ENCODE measurements at regions not wholly inside any gene's neighbourhood (a gene's known extent, or its start where the extent isn't known, plus 50 kb on each side); places are given as distances from the start of the nearest gene placed in this dataset.
A peak's percentile ranks its signal among the peaks of the same experiment; 100 is the strongest.

GRCh38 chr15:94843060-94843459 is 611.7 kb downstream of the MCTP2 start:
- POLR2A ChIA-PET (ENCODE audit: partially characterized antibody): no interaction called here
- Mint-ChIP-seq H3K4me1 (no peaks in the 10 kb centered on the region), H3K27me3 (peaks cover 18 to 19% of the 10 kb centered on the region in 2 donors), H3K9me3 (peaks cover 0 to 14% (median 9%) of the 10 kb centered on the region in 8 donors), H3K27ac (no peak overlapping the region), H3K36me3 (no peaks in the 10 kb centered on the region), H3K4me3 (no peak overlapping the region)
- Histone ChIP-seq H3K36me3 (ENCODE audit: insufficient read depth, low read length) (no peaks in the 10 kb centered on the region), H3K4me1 (ENCODE audit: insufficient read depth, low read length) (no peaks in the 10 kb centered on the region), H3K9me3 (ENCODE audit: control insufficient read depth in 1 of 2, low read length in 2 of 2) (no peaks in the 10 kb centered on the region), H3K27ac (ENCODE audit: low read depth, low read length) (no peak overlapping the region), H3K27me3 (ENCODE audit: insufficient read depth, low read length) (no peaks in the 10 kb centered on the region), H3K4me3 (ENCODE audit: low read length in 2 of 2) (no peak overlapping the region)
- intact Hi-C loops (cut with micrococcal nuclease): no loop called here
- CTCF ChIA-PET (ENCODE audit: partially characterized antibody): no interaction called here
- DNase-seq: no peak

- H3K4me1 ChIP-seq (ENCODE audit: insufficient read depth, low read length): no peaks in the 10 kb centered on the region
- H3K27ac ChIP-seq (ENCODE audit: low read depth, low read length): no peak overlapping the region
- H3K27ac Mint-ChIP-seq: no peak overlapping the region
- no peak overlapping the region for H3K4me3 ChIP-seq (ENCODE audit: low read length in 2 of 2)
- CTCF ChIA-PET (ENCODE audit: partially characterized antibody): no interaction called here
- no peaks in the 10 kb centered on the region for H3K9me3 ChIP-seq (ENCODE audit: control insufficient read depth in 1 of 2, low read length in 2 of 2)
- H3K36me3 ChIP-seq (ENCODE audit: insufficient read depth, low read length): no peaks in the 10 kb centered on the region
- intact Hi-C loops (cut with micrococcal nuclease): no loop called here
- POLR2A ChIA-PET (ENCODE audit: partially characterized antibody): no interaction called here
- no peaks in the 10 kb centered on the region for H3K4me1 Mint-ChIP-seq
- peaks cover 19 to 20% of the 10 kb centered on the region in 2 donors for H3K27me3 Mint-ChIP-seq
- H3K27me3 ChIP-seq (ENCODE audit: insufficient read depth, low read length): no peaks in the 10 kb centered on the region
- peaks cover 0 to 16% (median 10%) of the 10 kb centered on the region in 8 donors for H3K9me3 Mint-ChIP-seq
- no peak overlapping the region for H3K4me3 Mint-ChIP-seq
- DNase-seq: no peak
- H3K36me3 Mint-ChIP-seq: no peaks in the 10 kb centered on the region
These were observed 612.8 kb downstream of the MCTP2 start for GRCh38 chr15:94844198-94844537.

- Histone ChIP-seq H3K27ac (ENCODE audit: low read depth, low read length) (no peak overlapping the region), H3K4me3 (ENCODE audit: low read length in 2 of 2) (no peak overlapping the region), H3K36me3 (ENCODE audit: insufficient read depth, low read length) (no peaks in the 10 kb centered on the region), H3K27me3 (ENCODE audit: insufficient read depth, low read length) (no peaks in the 10 kb centered on the region), H3K4me1 (ENCODE audit: insufficient read depth, low read length) (no peaks in the 10 kb centered on the region), H3K9me3 (ENCODE audit: control insufficient read depth in 1 of 2, low read length in 2 of 2) (no peaks in the 10 kb centered on the region)
- H3K4me3 Mint-ChIP-seq: peak overlapping the region in 1 of 8 donors; percentile 11
- no peak overlapping the region for H3K27ac Mint-ChIP-seq
- no peaks in the 10 kb centered on the region for H3K4me1 Mint-ChIP-seq
- peaks cover 19 to 20% of the 10 kb centered on the region in 2 donors for H3K27me3 Mint-ChIP-seq
- POLR2A ChIA-PET (ENCODE audit: partially characterized antibody): no interaction called here
- DNase-seq: no peak
- H3K36me3 Mint-ChIP-seq: no peaks in the 10 kb centered on the region
- CTCF ChIA-PET (ENCODE audit: partially characterized antibody): no interaction called here
- intact Hi-C loops (cut with micrococcal nuclease): no loop called here
- peaks cover 0 to 18% (median 10%) of the 10 kb centered on the region in 8 donors for H3K9me3 Mint-ChIP-seq
These were observed 613.4 kb downstream of the MCTP2 start for GRCh38 chr15:94844538-94845389.

- Mint-ChIP-seq H3K4me1 (no peaks in the 10 kb centered on the region), H3K36me3 (no peaks in the 10 kb centered on the region), H3K27ac (no peak overlapping the region), H3K9me3 (peaks cover 0 to 19% (median 10%) of the 10 kb centered on the region in 8 donors), H3K27me3 (peaks cover 20% of the 10 kb centered on the region in 2 donors), H3K4me3 (peak overlapping the region in 1 of 8 donors; percentile 11)
- no peaks in the 10 kb centered on the region for H3K9me3 ChIP-seq (ENCODE audit: control insufficient read depth in 1 of 2, low read length in 2 of 2)
- no peaks in the 10 kb centered on the region for H3K4me1 ChIP-seq (ENCODE audit: insufficient read depth, low read length)
- H3K36me3 ChIP-seq (ENCODE audit: insufficient read depth, low read length): no peaks in the 10 kb centered on the region
- no peak overlapping the region for H3K27ac ChIP-seq (ENCODE audit: low read depth, low read length)
- POLR2A ChIA-PET (ENCODE audit: partially characterized antibody): no interaction called here
- CTCF ChIA-PET (ENCODE audit: partially characterized antibody): no interaction called here
- no peak for DNase-seq
- H3K27me3 ChIP-seq (ENCODE audit: insufficient read depth, low read length): no peaks in the 10 kb centered on the region
- H3K4me3 ChIP-seq (ENCODE audit: low read length in 2 of 2): no peak overlapping the region
- intact Hi-C loops (cut with micrococcal nuclease): no loop called here
These were observed 614.0 kb downstream of the MCTP2 start for GRCh38 chr15:94845390-94845716.

GRCh38 chr15:94847325-94847724 is 616.0 kb downstream of the MCTP2 start:
- Mint-ChIP-seq H3K4me3 (no peak overlapping the region), H3K36me3 (no peaks in the 10 kb centered on the region), H3K9me3 (peaks cover 0 to 19% (median 8%) of the 10 kb centered on the region in 8 donors), H3K27ac (no peak overlapping the region), H3K4me1 (no peaks in the 10 kb centered on the region), H3K27me3 (peaks cover 20% of the 10 kb centered on the region in 2 donors)
- Histone ChIP-seq H3K27ac (ENCODE audit: low read depth, low read length) (no peak overlapping the region), H3K36me3 (ENCODE audit: insufficient read depth, low read length) (no peaks in the 10 kb centered on the region), H3K4me1 (ENCODE audit: insufficient read depth, low read length) (no peaks in the 10 kb centered on the region), H3K27me3 (ENCODE audit: insufficient read depth, low read length) (no peaks in the 10 kb centered on the region), H3K9me3 (ENCODE audit: control insufficient read depth in 1 of 2, low read length in 2 of 2) (no peaks in the 10 kb centered on the region), H3K4me3 (ENCODE audit: low read length in 2 of 2) (no peak overlapping the region)
- no peak for DNase-seq
- ChIA-PET CTCF (ENCODE audit: partially characterized antibody) (no interaction called here), POLR2A (ENCODE audit: partially characterized antibody) (no interaction called here)
- intact Hi-C loops (cut with micrococcal nuclease): no loop called here

- Mint-ChIP-seq H3K4me3 (no peak overlapping the region), H3K4me1 (no peaks in the 10 kb centered on the region), H3K27me3 (peaks cover 19 to 20% of the 10 kb centered on the region in 2 donors), H3K27ac (no peak overlapping the region), H3K9me3 (peaks cover 0 to 19% (median 9%) of the 10 kb centered on the region in 8 donors), H3K36me3 (no peaks in the 10 kb centered on the region)
- Histone ChIP-seq H3K4me3 (ENCODE audit: low read length in 2 of 2) (no peak overlapping the region), H3K4me1 (ENCODE audit: insufficient read depth, low read length) (no peaks in the 10 kb centered on the region), H3K27me3 (ENCODE audit: insufficient read depth, low read length) (no peaks in the 10 kb centered on the region), H3K27ac (ENCODE audit: low read depth, low read length) (no peak overlapping the region), H3K36me3 (ENCODE audit: insufficient read depth, low read length) (no peaks in the 10 kb centered on the region), H3K9me3 (ENCODE audit: control insufficient read depth in 1 of 2, low read length in 2 of 2) (no peaks in the 10 kb centered on the region)
- CTCF ChIA-PET (ENCODE audit: partially characterized antibody): no interaction called here
- DNase-seq: no peak
- POLR2A ChIA-PET (ENCODE audit: partially characterized antibody): interaction anchor here (0.6 kb wide), 1 partner anchor 11 kb away, joined by 3 read pairs; no protein-coding TSS in a partner anchor
- intact Hi-C loops (cut with micrococcal nuclease): no loop called here
These were observed 616.7 kb downstream of the MCTP2 start for GRCh38 chr15:94848054-94848453.

GRCh38 chr15:94855018-94855408 is 623.7 kb downstream of the MCTP2 start:
- Histone ChIP-seq H3K4me3 (ENCODE audit: low read length in 2 of 2) (no peak overlapping the region), H3K27ac (ENCODE audit: low read depth, low read length) (no peak overlapping the region), H3K27me3 (ENCODE audit: insufficient read depth, low read length) (no peaks in the 10 kb centered on the region), H3K36me3 (ENCODE audit: insufficient read depth, low read length) (no peaks in the 10 kb centered on the region), H3K9me3 (ENCODE audit: control insufficient read depth in 1 of 2, low read length in 2 of 2) (no peaks in the 10 kb centered on the region), H3K4me1 (ENCODE audit: insufficient read depth, low read length) (no peaks in the 10 kb centered on the region)
- no peak overlapping the region for H3K4me3 Mint-ChIP-seq
- H3K36me3 Mint-ChIP-seq: no peaks in the 10 kb centered on the region
- DNase-seq: no peak
- H3K27ac Mint-ChIP-seq: no peak overlapping the region
- H3K4me1 Mint-ChIP-seq: peaks cover 0 to 2% (median 0%) of the 10 kb centered on the region in 4 donors
- intact Hi-C loops (cut with micrococcal nuclease): no loop called here
- POLR2A ChIA-PET (ENCODE audit: partially characterized antibody): no interaction called here
- H3K9me3 Mint-ChIP-seq: peaks cover 0 to 14% (median 5%) of the 10 kb centered on the region in 8 donors
- CTCF ChIA-PET (ENCODE audit: partially characterized antibody): no interaction called here
- H3K27me3 Mint-ChIP-seq: peaks cover 0 to 2% of the 10 kb centered on the region in 2 donors

Measured in CD4-positive, alpha-beta memory T cell (primary cell).